Ovary (tissue), 7 donors: ENCODE measurements at regions not wholly inside any gene's neighbourhood (a gene's known extent, or its start where the extent isn't known, plus 50 kb on each side); places are given as distances from the start of the nearest gene placed in this dataset.

Experiments
- DNase-seq, 5 donors: peaks; one replicate each; pipeline ENCODE4 v3.0.0-alpha.2; 2019 to 2020
- H3K27ac ChIP-seq, 2 donors: fragments of 200-600 bp; one replicate each; pipeline versions ENCODE4 v1.5.1 to v1.8.0; 2019 to 2022
- H3K27me3 ChIP-seq: fragments of 200-600 bp; one replicate; pipeline ENCODE4 v1.8.0; 2022
- H3K36me3 ChIP-seq: fragments of 200-600 bp; sonication (generic); one replicate; pipeline ENCODE4 v1.5.1; 2019
- H3K4me1 ChIP-seq: one replicate; pipeline ENCODE4 v1.8.1; 2013; ENCODE audit warnings: mild to moderate bottlenecking, moderate library complexity; ENCODE audit not compliant: insufficient read depth
- H3K4me3 ChIP-seq: fragments of 200-600 bp; sonication (generic); one replicate; pipeline ENCODE4 v1.5.1; 2017
- H3K9me3 ChIP-seq, 2 donors: fragments of 200-600 bp in 1 of 2; sonication (generic) in 1 of 2; one replicate each; pipeline versions ENCODE4 v1.5.1 to v1.8.1; 2013 to 2019; ENCODE audit warnings: mild to moderate bottlenecking in 1 of 2, moderate library complexity in 1 of 2
- CTCF ChIP-seq, 3 donors: fragments of 450-650 bp in 2 of 3; fragments of 200-600 bp in 1 of 3; IDR thresholded peaks; one replicate each; pipeline versions ENCODE4 v1.5.1 to v1.8.0; 2016 to 2022; ENCODE audit warnings: antibody characterized with exemption in 3 of 3, mild to moderate bottlenecking in 1 of 3
- EP300 ChIP-seq: sonication (generic); formaldehyde crosslinking; IDR thresholded peaks from one replicate; pipeline ENCODE4 v1.6.1; 2017; ENCODE audit warnings: antibody characterized with exemption
- POLR2A ChIP-seq: fragments of 450-650 bp; IDR thresholded peaks from one replicate; pipeline ENCODE4 v1.6.1; 2017; ENCODE audit warnings: antibody characterized with exemption, mild to moderate bottlenecking, moderate library complexity
- WGBS, 3 donors: extraction: QIAGEN DNeasy Blood & Tissue Kit in 1 of 3; methylation state at CpG; one replicate each; pipeline versions ENCODE4 v1.1.5 to v1.1.7; 2013 to 2017; 5-methylcytosine and 5-hydroxymethylcytosine counted together
- intact Hi-C, 4 donors: fragments of 100-400 bp; cut with DNase I; formaldehyde crosslinking; loops; one replicate each; pipeline versions ENCODE4 v1.11.0 to v1.15.1; 2022 to 2023
- donor health status: DM: no; HTN: no; CAD: no; lungs with moderate emphysema.
- donor health status: DM: no; HTN: no; CAD: no.
- donor health status: Bipolar disorder and iron deficiency.
- donor health status: DM: no; HTN: no; CAD: no.
- donor health status: DM: yes; HTN: yes; CAD: no.

DNA sequence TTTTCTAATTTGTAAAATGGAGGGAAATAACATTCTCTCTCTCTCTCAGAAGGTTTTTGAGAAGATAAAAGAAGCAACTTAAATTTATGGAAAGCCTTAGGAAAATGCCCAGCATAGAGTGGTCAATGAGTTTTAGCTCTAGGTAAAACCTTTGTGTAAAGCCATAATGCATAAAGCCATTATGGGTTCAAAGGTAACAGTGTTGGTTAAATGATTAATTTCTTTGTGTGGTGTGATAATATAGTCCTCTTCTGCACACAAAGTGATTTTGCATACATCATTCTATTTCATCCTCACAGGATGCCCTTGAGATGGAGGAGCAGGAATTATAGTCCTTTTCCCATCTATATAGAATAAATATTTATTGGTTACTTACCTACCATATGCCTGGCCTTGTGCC is 602.9 kb downstream of the CSNK1G3 start:
- Histone ChIP-seq H3K36me3 (no peaks in the 10 kb centered on the region), H3K4me1 (no peaks in the 10 kb centered on the region), H3K9me3 (no peaks in the 10 kb centered on the region), H3K4me3 (no peak overlapping the region), H3K27me3 (no peaks in the 10 kb centered on the region), H3K27ac (no peak overlapping the region)
- TF ChIP-seq POLR2A: no peak
- TF ChIP-seq EP300: no peak
- no peak for TF ChIP-seq CTCF (IDR thresholded peaks at IDR 0.05)
- no peak for DNase-seq
- intact Hi-C loops: no loop called here

GRCh38 chr5:124111886-124112285 is 599.9 kb downstream of the CSNK1G3 start:
- H3K27me3 ChIP-seq: no peaks in the 10 kb centered on the region
- H3K4me1 ChIP-seq: no peaks in the 10 kb centered on the region
- TF ChIP-seq POLR2A: no peak
- no peak for TF ChIP-seq EP300
- TF ChIP-seq CTCF (IDR thresholded peaks at IDR 0.05): no peak
- 85 to 93% (median 89%) methylated on average over 2 of the region's 2 CpGs for WGBS, 3 donors
- H3K27ac ChIP-seq: no peak overlapping the region
- intact Hi-C loops: no loop called here
- DNase-seq: no peak
- no peak overlapping the region for H3K4me3 ChIP-seq
- H3K9me3 ChIP-seq: no peaks in the 10 kb centered on the region
- H3K36me3 ChIP-seq: no peaks in the 10 kb centered on the region

GRCh38 chr5:124110942-124111341 is 599.0 kb downstream of the CSNK1G3 start:
- Histone ChIP-seq H3K27me3 (no peaks in the 10 kb centered on the region), H3K4me1 (no peaks in the 10 kb centered on the region), H3K4me3 (no peak overlapping the region), H3K36me3 (no peaks in the 10 kb centered on the region), H3K27ac (no peak overlapping the region), H3K9me3 (no peaks in the 10 kb centered on the region)
- intact Hi-C loops: no loop called here
- no peak for DNase-seq
- TF ChIP-seq EP300 (no peak), POLR2A (no peak), CTCF (IDR thresholded peaks at IDR 0.05) (no peak)
- WGBS, 3 donors: 98 to 100% (median 100%) methylated on average over 1 of the region's 1 CpG

GRCh38 chr5:124105326-124105725 is 593.3 kb downstream of the CSNK1G3 start:
- no peak for TF ChIP-seq CTCF (IDR thresholded peaks at IDR 0.05)
- no peak for TF ChIP-seq EP300
- no peak for TF ChIP-seq POLR2A
- DNase-seq: no peak
- H3K27me3 ChIP-seq: no peaks in the 10 kb centered on the region
- WGBS, 3 donors: 77 to 84% (median 84%) methylated on average over 2 of the region's 2 CpGs
- no peaks in the 10 kb centered on the region for H3K9me3 ChIP-seq
- no peaks in the 10 kb centered on the region for H3K4me1 ChIP-seq
- no peak overlapping the region for H3K27ac ChIP-seq
- H3K36me3 ChIP-seq: no peaks in the 10 kb centered on the region
- no peak overlapping the region for H3K4me3 ChIP-seq
- intact Hi-C loops: no loop called here

- intact Hi-C loops: no loop called here
- no peaks in the 10 kb centered on the region for H3K9me3 ChIP-seq
- no peaks in the 10 kb centered on the region for H3K4me1 ChIP-seq
- H3K27ac ChIP-seq: no peak overlapping the region
- no peaks in the 10 kb centered on the region for H3K36me3 ChIP-seq
- H3K27me3 ChIP-seq: no peaks in the 10 kb centered on the region
- TF ChIP-seq CTCF (IDR thresholded peaks at IDR 0.05): no peak
- 81 to 93% (median 82%) methylated on average over 1 of the region's 1 CpG for WGBS, 3 donors
- DNase-seq: no peak
- no peak overlapping the region for H3K4me3 ChIP-seq
These were observed 592.8 kb downstream of the CSNK1G3 start for GRCh38 chr5:124104821-124105220.
